Endothelial cell (in vitro differentiated cells): ENCODE measurements at regions not wholly inside any gene's neighbourhood (a gene's known extent, or its start where the extent isn't known, plus 50 kb on each side); places are given as distances from the start of the nearest gene placed in this dataset.

ENCODE experiments used
- DNase-seq: peaks from one replicate; pipeline ENCODE4 v3.0.0; 2021; ENCODE audit warnings: low spot score
- H3K27ac Mint-ChIP-seq: one replicate; pipeline ENCODE4 v1.8.0; 2021; ENCODE audit warnings: mixed read lengths, inconsistent platforms; ENCODE audit not compliant: unreplicated experiment
- H3K27me3 Mint-ChIP-seq: one replicate; pipeline ENCODE4 v1.8.0; 2021; ENCODE audit warnings: mild to moderate bottlenecking, moderate library complexity, mixed read lengths, inconsistent platforms; ENCODE audit not compliant: unreplicated experiment
- H3K36me3 Mint-ChIP-seq: one replicate; pipeline ENCODE4 v1.8.0; 2021; ENCODE audit warnings: mild to moderate bottlenecking, low read depth, mixed read lengths, inconsistent platforms; ENCODE audit not compliant: unreplicated experiment
- H3K4me1 Mint-ChIP-seq: one replicate; pipeline ENCODE4 v1.8.0; 2021; ENCODE audit warnings: mild to moderate bottlenecking, mixed read lengths, inconsistent platforms; ENCODE audit not compliant: unreplicated experiment
- H3K4me3 Mint-ChIP-seq: one replicate; pipeline ENCODE4 v1.8.0; 2021; ENCODE audit warnings: mild to moderate bottlenecking, mixed read lengths, inconsistent platforms; ENCODE audit not compliant: unreplicated experiment
- H3K9me3 Mint-ChIP-seq: one replicate; pipeline ENCODE4 v1.8.0; 2021; ENCODE audit warnings: mixed read lengths, inconsistent platforms; ENCODE audit not compliant: unreplicated experiment
- CTCF ChIP-seq: fragments of 200-600 bp; sonication (generic); IDR thresholded peaks from one replicate; pipeline ENCODE4 v1.5.0; 2021; ENCODE audit warnings: antibody characterized with exemption; ENCODE audit not compliant: unreplicated experiment

DNA sequence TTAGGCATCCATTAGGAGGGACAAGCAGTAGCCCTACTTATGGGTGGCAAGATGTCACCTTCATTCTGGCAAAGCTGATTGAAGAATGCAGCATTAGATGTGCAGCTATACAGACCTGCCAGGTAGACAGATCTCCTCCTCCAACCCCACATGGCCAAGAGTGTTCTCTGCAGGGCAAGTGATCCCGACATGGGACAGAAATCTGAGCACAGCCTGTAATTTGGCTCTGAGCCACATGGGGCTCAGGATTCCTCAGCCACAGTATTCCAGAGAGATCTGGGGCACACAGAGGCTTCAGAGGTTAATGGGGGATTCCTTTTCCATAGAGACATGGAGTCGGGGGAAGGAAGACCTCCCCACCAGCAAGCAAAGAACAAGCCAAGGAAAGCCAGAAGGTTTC lies 58.7 kb upstream of the GDF10 start:
- Mint-ChIP-seq H3K9me3 (no peaks in the 10 kb centered on the region), H3K27me3 (peaks cover 3% of the 10 kb centered on the region), H3K4me1 (peaks cover 3% of the 10 kb centered on the region), H3K27ac (no peak overlapping the region), H3K4me3 (no peak overlapping the region), H3K36me3 (no peaks in the 10 kb centered on the region)
- DNase-seq = no peak
- TF ChIP-seq CTCF = no peak

DNA sequence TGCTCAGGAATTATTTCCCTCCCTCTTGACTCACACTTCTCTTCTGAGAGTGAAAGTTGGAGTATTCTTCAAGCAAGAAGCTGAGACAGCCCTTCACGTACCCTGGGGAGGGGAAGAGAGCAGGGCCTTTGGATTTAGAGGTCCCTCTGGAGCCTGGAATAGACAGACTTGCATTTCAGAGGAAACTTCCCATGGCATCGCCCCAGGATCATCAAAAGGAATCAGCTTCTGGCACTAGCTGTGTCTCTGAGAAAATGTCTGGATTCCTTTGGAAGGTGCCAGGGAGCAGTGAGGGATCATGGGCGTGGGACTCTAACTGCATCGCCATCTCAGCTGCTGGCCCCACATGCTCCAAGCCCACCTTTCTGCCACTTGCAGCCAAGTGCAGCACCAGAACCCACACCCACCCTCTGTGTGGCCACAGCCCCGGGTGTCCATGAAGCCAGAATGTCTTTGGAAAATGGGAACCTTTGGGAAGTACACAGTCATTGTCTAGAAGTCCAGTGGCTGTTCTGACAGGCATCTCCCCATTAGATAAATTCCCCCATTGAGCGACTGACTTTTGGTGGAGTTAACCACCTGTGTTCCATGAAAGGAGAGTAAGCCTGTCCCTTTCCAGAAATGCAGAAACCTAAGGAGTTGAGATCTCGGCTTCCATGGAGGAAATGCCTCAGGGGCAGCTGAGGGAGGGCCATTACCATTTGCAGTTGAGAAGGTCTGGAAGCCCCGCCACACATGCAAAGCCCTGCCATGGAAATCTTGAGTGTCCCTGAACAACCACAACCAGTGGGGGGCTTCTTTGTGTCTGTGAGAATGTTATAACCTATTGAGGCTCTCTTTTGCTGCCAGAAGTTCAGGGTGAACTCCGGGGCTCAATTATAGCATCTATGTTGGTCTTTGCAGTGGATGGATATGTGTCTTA lies 57.8 kb upstream of the GDF10 start:
- Mint-ChIP-seq H3K36me3 (no peaks in the 10 kb centered on the region), H3K4me1 (peaks cover 3% of the 10 kb centered on the region), H3K4me3 (no peak overlapping the region), H3K9me3 (no peaks in the 10 kb centered on the region), H3K27ac (no peak overlapping the region), H3K27me3 (peaks cover 5% of the 10 kb centered on the region)
- no peak for TF ChIP-seq CTCF
- no peak for DNase-seq

DNA sequence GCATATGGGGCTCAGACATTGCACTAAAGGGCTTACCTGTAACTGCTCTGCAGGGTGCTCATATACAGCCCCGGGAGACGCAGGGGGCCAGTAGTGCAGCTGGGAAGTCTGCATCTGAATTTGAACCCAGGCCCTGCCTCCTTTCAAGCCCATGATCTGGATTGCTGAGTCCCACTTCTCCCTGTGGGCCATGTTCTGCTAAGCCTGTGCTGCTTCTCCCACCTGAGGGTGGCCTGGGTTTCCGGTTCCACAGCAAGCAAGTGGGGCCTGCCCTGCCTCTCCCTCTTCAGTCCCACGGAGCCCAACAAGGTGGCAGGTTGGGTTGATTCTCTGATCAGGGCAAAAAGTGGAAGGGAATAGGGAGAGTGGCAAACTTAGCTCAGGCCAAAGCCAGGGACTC lies 56.6 kb upstream of the GDF10 start:
- no peak for DNase-seq
- Mint-ChIP-seq H3K27me3 (peaks cover 7% of the 10 kb centered on the region), H3K4me1 (peaks cover 3% of the 10 kb centered on the region), H3K4me3 (no peak overlapping the region), H3K27ac (no peak overlapping the region), H3K9me3 (no peaks in the 10 kb centered on the region), H3K36me3 (no peaks in the 10 kb centered on the region)
- TF ChIP-seq CTCF = no peak

GRCh38 chr10:47243791-47244190 lies 56.2 kb upstream of the GDF10 start:
- peaks cover 7% of the 10 kb centered on the region for H3K27me3 Mint-ChIP-seq
- no peak overlapping the region for H3K27ac Mint-ChIP-seq
- no peaks in the 10 kb centered on the region for H3K9me3 Mint-ChIP-seq
- no peak overlapping the region for H3K4me3 Mint-ChIP-seq
- no peak for DNase-seq
- peaks cover 3% of the 10 kb centered on the region for H3K4me1 Mint-ChIP-seq
- H3K36me3 Mint-ChIP-seq = no peaks in the 10 kb centered on the region
- TF ChIP-seq CTCF = no peak
